ENCODE measurements at regions not wholly inside any gene's neighbourhood (a gene's known extent, or its start where the extent isn't known, plus 50 kb on each side); places are given as distances from the start of the nearest gene placed in this dataset.

DNA sequence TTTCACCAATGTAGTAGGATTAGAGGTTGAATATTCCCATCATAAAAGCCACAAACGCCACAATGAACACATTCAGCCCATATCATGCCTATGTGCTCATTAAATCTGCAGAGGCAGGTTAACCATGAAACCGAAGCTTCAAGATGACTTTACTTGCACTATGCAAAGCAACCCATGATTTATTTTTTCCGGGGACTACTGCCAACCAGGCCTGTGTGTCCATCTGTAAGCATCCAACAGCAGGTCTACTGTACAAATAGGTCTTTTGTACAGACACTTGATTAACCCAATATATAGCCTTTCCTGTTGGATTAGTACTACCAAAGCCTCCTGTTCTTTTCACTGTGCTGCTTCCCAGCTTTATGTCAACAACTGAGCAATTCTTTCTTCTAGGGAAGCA is 104.9 kb upstream of the CDH10 start:
- TF ChIP-seq ARNT (IDR thresholded peaks at IDR 0.05) (no peak), LEF1 (IDR thresholded peaks at IDR 0.05; ENCODE audit: borderline replicate concordance) (no peak), SP1 (IDR thresholded peaks at IDR 0.05) (no peak), BHLHE40 (IDR thresholded peaks at IDR 0.05; ENCODE audit: borderline replicate concordance) (no peak), L3MBTL2 (conservative IDR thresholded peaks at IDR 0.05) (no peak)
